Activated CD4-positive, alpha-beta T cell treated with anti-CD3 and anti-CD28 coated beads, Interleukin-2, Interleukin-4, amounts not matched to agents 100 ng/mL and 50 ng/mL, durations not matched to agents 16 hours and 8 hours (primary cell): ENCODE measurements at regions not wholly inside any gene's neighbourhood (a gene's known extent, or its start where the extent isn't known, plus 50 kb on each side); places are given as distances from the start of the nearest gene placed in this dataset.

Source experiments
- DNase-seq: peaks from one replicate; pipeline ENCODE4 v3.0.0-alpha.2; 2020; ENCODE audit warnings: low spot score

GRCh38 chr5:155850370-155850769 is 476.6 kb upstream of the SGCD start:
- no peak for DNase-seq

GRCh38 chr5:155866971-155867370 is 460.0 kb upstream of the SGCD start:
- DNase-seq: no peak

- DNase-seq: no peak
Measured at GRCh38 chr5:155867522-155868088, 459.4 kb upstream of the SGCD start.

GRCh38 chr5:155870636-155871035 is 456.3 kb upstream of the SGCD start:
- no peak for DNase-seq

GRCh38 chr5:155871623-155872022 is 455.3 kb upstream of the SGCD start:
- no peak for DNase-seq

- DNase-seq: no peak
Measured at GRCh38 chr5:155872629-155873220, 454.2 kb upstream of the SGCD start.

- no peak for DNase-seq
Measured at GRCh38 chr5:155878991-155879575, 447.9 kb upstream of the SGCD start.

- no peak for DNase-seq
Measured at GRCh38 chr5:155884041-155884440, 442.9 kb upstream of the SGCD start.

GRCh38 chr5:155885199-155885598 is 441.8 kb upstream of the SGCD start:
- DNase-seq: no peak

GRCh38 chr5:155886311-155887031 is 440.5 kb upstream of the SGCD start:
- no peak for DNase-seq

- no peak for DNase-seq
Measured at GRCh38 chr5:155895484-155895883, 431.5 kb upstream of the SGCD start.

- no peak for DNase-seq
Measured at GRCh38 chr5:155897761-155898160, 429.2 kb upstream of the SGCD start.

- DNase-seq: no peak
Measured at GRCh38 chr5:155898284-155898683, 428.7 kb upstream of the SGCD start.

- no peak for DNase-seq
Measured at GRCh38 chr5:155903791-155904190, 423.2 kb upstream of the SGCD start.

- no peak for DNase-seq
Measured at GRCh38 chr5:155905364-155905763, 421.6 kb upstream of the SGCD start.

GRCh38 chr5:155906046-155906445 is 420.9 kb upstream of the SGCD start:
- no peak for DNase-seq

GRCh38 chr5:155908543-155908942 is 418.4 kb upstream of the SGCD start:
- no peak for DNase-seq

- DNase-seq: no peak
Measured at GRCh38 chr5:155912291-155912690, 414.7 kb upstream of the SGCD start.

GRCh38 chr5:155914766-155915165 is 412.2 kb upstream of the SGCD start:
- no peak for DNase-seq

GRCh38 chr5:155915601-155916000 is 411.4 kb upstream of the SGCD start:
- no peak for DNase-seq

- no peak for DNase-seq
Measured at GRCh38 chr5:155919126-155919525, 407.8 kb upstream of the SGCD start.

- DNase-seq: no peak
Measured at GRCh38 chr5:155919725-155920124, 407.2 kb upstream of the SGCD start.

- no peak for DNase-seq
Measured at GRCh38 chr5:155921621-155922020, 405.3 kb upstream of the SGCD start.
